Neural cell (in vitro differentiated cells): ENCODE measurements at regions not wholly inside any gene's neighbourhood (a gene's known extent, or its start where the extent isn't known, plus 50 kb on each side); places are given as distances from the start of the nearest gene placed in this dataset.

Experiments used
- POLR2AphosphoS5 ChIP-seq: IDR thresholded peaks from 2 replicates; pipeline ENCODE4 v1.6.1; 2012
- RAD21 ChIP-seq: fragments of 450-650 bp; conservative IDR thresholded peaks from 2 replicates; pipeline ENCODE4 v1.6.1; 2014; ENCODE audit warnings: antibody characterized with exemption, mild to moderate bottlenecking, moderate library complexity
- SMC3 ChIP-seq: fragments of 450-650 bp; conservative IDR thresholded peaks from 2 replicates; pipeline ENCODE4 v1.6.1; 2014; ENCODE audit warnings: antibody characterized with exemption, mild to moderate bottlenecking, moderate library complexity; ENCODE audit not compliant: poor library complexity
- TF ChIP-seq, protein P1 (sequence below): fragments of 450-650 bp; IDR thresholded peaks from 2 replicates; pipeline ENCODE4 v1.5.1; 2014; ENCODE audit warnings: antibody characterized with exemption, mild to moderate bottlenecking, moderate library complexity; ENCODE audit not compliant: poor library complexity, severe bottlenecking
- TF ChIP-seq, protein P2 (sequence below): IDR thresholded peaks from 2 replicates; pipeline ENCODE4 v1.6.1; 2012; ENCODE audit warnings: borderline replicate concordance

- TF ChIP-seq SMC3 = no peak
- TF ChIP-seq, protein P1, sequence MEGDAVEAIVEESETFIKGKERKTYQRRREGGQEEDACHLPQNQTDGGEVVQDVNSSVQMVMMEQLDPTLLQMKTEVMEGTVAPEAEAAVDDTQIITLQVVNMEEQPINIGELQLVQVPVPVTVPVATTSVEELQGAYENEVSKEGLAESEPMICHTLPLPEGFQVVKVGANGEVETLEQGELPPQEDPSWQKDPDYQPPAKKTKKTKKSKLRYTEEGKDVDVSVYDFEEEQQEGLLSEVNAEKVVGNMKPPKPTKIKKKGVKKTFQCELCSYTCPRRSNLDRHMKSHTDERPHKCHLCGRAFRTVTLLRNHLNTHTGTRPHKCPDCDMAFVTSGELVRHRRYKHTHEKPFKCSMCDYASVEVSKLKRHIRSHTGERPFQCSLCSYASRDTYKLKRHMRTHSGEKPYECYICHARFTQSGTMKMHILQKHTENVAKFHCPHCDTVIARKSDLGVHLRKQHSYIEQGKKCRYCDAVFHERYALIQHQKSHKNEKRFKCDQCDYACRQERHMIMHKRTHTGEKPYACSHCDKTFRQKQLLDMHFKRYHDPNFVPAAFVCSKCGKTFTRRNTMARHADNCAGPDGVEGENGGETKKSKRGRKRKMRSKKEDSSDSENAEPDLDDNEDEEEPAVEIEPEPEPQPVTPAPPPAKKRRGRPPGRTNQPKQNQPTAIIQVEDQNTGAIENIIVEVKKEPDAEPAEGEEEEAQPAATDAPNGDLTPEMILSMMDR = no peak
- TF ChIP-seq POLR2AphosphoS5 = no peak
- TF ChIP-seq, protein P2, sequence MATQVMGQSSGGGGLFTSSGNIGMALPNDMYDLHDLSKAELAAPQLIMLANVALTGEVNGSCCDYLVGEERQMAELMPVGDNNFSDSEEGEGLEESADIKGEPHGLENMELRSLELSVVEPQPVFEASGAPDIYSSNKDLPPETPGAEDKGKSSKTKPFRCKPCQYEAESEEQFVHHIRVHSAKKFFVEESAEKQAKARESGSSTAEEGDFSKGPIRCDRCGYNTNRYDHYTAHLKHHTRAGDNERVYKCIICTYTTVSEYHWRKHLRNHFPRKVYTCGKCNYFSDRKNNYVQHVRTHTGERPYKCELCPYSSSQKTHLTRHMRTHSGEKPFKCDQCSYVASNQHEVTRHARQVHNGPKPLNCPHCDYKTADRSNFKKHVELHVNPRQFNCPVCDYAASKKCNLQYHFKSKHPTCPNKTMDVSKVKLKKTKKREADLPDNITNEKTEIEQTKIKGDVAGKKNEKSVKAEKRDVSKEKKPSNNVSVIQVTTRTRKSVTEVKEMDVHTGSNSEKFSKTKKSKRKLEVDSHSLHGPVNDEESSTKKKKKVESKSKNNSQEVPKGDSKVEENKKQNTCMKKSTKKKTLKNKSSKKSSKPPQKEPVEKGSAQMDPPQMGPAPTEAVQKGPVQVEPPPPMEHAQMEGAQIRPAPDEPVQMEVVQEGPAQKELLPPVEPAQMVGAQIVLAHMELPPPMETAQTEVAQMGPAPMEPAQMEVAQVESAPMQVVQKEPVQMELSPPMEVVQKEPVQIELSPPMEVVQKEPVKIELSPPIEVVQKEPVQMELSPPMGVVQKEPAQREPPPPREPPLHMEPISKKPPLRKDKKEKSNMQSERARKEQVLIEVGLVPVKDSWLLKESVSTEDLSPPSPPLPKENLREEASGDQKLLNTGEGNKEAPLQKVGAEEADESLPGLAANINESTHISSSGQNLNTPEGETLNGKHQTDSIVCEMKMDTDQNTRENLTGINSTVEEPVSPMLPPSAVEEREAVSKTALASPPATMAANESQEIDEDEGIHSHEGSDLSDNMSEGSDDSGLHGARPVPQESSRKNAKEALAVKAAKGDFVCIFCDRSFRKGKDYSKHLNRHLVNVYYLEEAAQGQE = no peak
- no peak for TF ChIP-seq RAD21
Measured at GRCh38 chr3:107082527-107082926, 294.7 kb upstream of the CCDC54 start.
